GM12891 (cell line): ENCODE measurements at regions not wholly inside any gene's neighbourhood (a gene's known extent, or its start where the extent isn't known, plus 50 kb on each side); places are given as distances from the start of the nearest gene placed in this dataset.
"Not testable (repeated sequence)": the region's sequence is repeated elsewhere in the genome, so short reads cannot be mapped to it uniquely, and the experiment has no call there.

Experiments used
- PAX5 ChIP-seq: IDR thresholded peaks from 2 replicates; pipeline ENCODE4 v1.6.1; 2011; ENCODE audit warnings: low read length, moderate library complexity, mild to moderate bottlenecking; ENCODE audit not compliant: insufficient read depth, severe bottlenecking
- POLR2A ChIP-seq: IDR thresholded peaks from 2 replicates; pipeline ENCODE4 v1.6.1; 2011; ENCODE audit warnings: low read depth, low read length, control low read depth
- POLR2AphosphoS5 ChIP-seq: IDR thresholded peaks from 2 replicates; pipeline ENCODE4 v1.6.1; 2011; ENCODE audit warnings: low read depth, low read length, control low read depth
- POU2F2 ChIP-seq: IDR thresholded peaks from 2 replicates; pipeline ENCODE4 v1.6.1; 2011; ENCODE audit warnings: low read depth, mild to moderate bottlenecking, control low read depth, low read length, moderate library complexity
- SPI1 ChIP-seq: IDR thresholded peaks from 2 replicates; pipeline ENCODE4 v1.6.1; 2011; ENCODE audit warnings: low read depth, low read length, control low read depth
- TAF1 ChIP-seq: IDR thresholded peaks from 2 replicates; pipeline ENCODE4 v1.6.1; 2011; ENCODE audit warnings: low read depth, low read length, control low read depth

- not testable (repeated sequence) for TF ChIP-seq POLR2A, POLR2AphosphoS5, TAF1, SPI1, PAX5, POU2F2
Measured at GRCh38 chr2:207233141-207233540, 67.4 kb upstream of the KLF7 start.
